Omental fat pad (tissue), 3 donors: ENCODE measurements at regions not wholly inside any gene's neighbourhood (a gene's known extent, or its start where the extent isn't known, plus 50 kb on each side); places are given as distances from the start of the nearest gene placed in this dataset.

ENCODE experiments used
- ATAC-seq: fragments of 150-250 bp; one replicate; pipeline ENCODE4 v1.9.1; 2016; ENCODE audit warnings: mild to moderate bottlenecking, moderate library complexity; ENCODE audit not compliant: low FRiP score
- DNase-seq: peaks from one replicate; pipeline ENCODE4 v3.0.0-alpha.2; 2019; ENCODE audit warnings: low spot score
- CTCF ChIP-seq, 3 donors: fragments of 450-650 bp; IDR thresholded peaks; one replicate each; pipeline ENCODE4 v1.5.1; 2016 to 2017; ENCODE audit warnings: antibody characterized with exemption in 3 of 3, mild to moderate bottlenecking in 3 of 3, moderate library complexity in 2 of 3

- no peak for ATAC-seq
- no peak for TF ChIP-seq CTCF (IDR thresholded peaks at IDR 0.05)
- no peak for DNase-seq
Observed at GRCh38 chr1:22296701-22297591, 154.0 kb upstream of the WNT4 start.

GRCh38 chr1:22297999-22298398 lies 153.7 kb upstream of the ZBTB40 start:
- DNase-seq (no peak), ATAC-seq (no peak)
- no peak for TF ChIP-seq CTCF (IDR thresholded peaks at IDR 0.05)

DNA sequence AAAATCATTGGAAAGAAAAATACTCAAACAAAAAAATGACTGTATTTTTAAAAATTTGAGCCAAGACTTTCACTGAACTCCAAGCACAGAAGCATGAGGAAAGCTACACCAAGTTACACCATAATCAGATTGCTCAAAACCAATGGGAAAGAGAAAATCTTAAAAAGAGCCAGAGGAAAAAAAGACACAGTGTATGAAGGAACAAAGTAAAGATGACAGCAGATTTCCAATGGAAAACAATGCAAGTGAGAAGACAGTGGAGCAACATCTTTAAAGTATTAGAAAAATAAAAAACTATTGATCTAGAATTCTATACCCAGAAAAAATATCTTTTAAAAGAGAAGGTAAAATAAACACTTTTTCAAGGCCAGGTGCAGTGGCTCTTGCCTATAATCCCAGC lies 147.8 kb upstream of the ZBTB40 start:
- DNase-seq (no peak), ATAC-seq (no peak)
- TF ChIP-seq CTCF (IDR thresholded peaks at IDR 0.05) = no peak

DNA sequence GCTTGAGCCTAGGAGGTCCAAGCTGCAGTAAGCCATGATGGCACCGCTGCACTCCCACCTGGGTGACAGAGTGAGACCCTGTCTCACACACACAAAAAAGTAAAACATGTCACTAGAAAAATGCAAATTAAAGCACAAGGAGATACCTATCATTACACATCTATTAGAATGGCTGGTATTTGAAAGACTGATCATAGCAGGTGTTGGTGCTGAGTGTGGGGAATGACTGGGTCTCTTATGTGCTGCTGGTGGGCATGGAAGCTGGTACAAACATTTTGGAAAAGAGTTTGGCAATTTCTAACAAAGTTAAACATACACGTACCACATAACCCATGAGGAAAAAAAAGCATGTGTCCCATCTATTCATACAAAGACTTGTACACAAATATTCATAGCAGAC lies 142.1 kb upstream of the ZBTB40 start:
- DNase-seq (no peak), ATAC-seq (no peak)
- no peak for TF ChIP-seq CTCF (IDR thresholded peaks at IDR 0.05)

DNA sequence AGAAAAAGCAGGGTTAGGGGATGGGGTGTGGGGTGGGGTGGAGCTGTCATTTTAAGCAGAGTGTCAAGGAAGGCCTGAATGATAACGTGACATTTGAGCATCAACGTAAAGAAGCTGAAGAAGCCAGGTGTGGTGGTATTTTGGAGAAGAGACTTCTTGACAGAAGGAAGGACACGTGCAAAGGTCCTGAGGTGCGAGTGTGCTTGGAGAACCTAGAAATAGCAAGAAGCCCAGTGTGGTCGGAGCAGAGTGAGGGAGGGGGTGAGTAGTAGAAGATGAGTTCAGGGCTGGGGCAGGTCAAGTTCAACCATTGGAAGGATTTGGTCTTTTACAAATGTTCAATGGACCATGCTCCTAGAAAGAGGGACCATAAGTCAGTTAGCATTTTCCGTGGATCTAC lies 140.2 kb upstream of the ZBTB40 start:
- TF ChIP-seq CTCF (IDR thresholded peaks at IDR 0.05) = no peak
- ATAC-seq = no peak

GRCh38 chr1:22313321-22313720 lies 138.3 kb upstream of the ZBTB40 start:
- DNase-seq (no peak), ATAC-seq (no peak)
- TF ChIP-seq CTCF (IDR thresholded peaks at IDR 0.05) = no peak

More for the DNA sequence above, 140.2 kb upstream of the ZBTB40 start:
- DNase-seq = no peak

DNA sequence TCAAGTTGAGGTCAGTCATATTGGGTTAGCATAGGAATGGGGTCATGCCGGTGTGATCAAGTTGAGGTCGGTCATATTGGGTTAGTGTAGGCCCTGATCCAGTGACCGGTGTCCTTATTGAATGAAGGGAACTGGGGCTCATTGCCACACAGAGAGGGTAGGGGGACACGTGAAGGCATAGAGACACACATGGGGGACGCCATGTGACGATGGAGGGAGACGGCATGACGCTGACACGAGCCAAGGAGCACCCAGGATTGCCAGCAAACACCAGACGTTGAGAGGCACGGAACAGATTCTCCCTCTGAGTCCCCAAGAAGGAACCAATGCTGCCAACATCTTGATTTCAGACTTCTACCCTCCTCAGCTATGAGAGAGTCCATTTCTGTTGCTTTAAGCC lies 136.9 kb upstream of the ZBTB40 start:
- ATAC-seq (no peak), DNase-seq (no peak)
- no peak for TF ChIP-seq CTCF (IDR thresholded peaks at IDR 0.05)
